GM18951 (cell line): ENCODE measurements at regions not wholly inside any gene's neighbourhood (a gene's known extent, or its start where the extent isn't known, plus 50 kb on each side); places are given as distances from the start of the nearest gene placed in this dataset.
"Not testable (repeated sequence)": the region's sequence is repeated elsewhere in the genome, so short reads cannot be mapped to it uniquely, and the experiment has no call there.

Source experiments
- POLR2A ChIP-seq: IDR thresholded peaks from 4 replicates; pipeline ENCODE4 v1.6.1; 2011; ENCODE audit warnings: mild to moderate bottlenecking; ENCODE audit not compliant: insufficient read length, insufficient read depth; ENCODE audit errors: extremely low read depth
- in situ Hi-C: fragments of 300-500 bp; cut with MboI; formaldehyde crosslinking; loops from one replicate; pipeline ENCODE4 v1.12.0; 2022; ENCODE audit warnings: low sequenced_read_pairs, mixed read lengths, inconsistent platforms; ENCODE audit not compliant: unreplicated experiment

DNA sequence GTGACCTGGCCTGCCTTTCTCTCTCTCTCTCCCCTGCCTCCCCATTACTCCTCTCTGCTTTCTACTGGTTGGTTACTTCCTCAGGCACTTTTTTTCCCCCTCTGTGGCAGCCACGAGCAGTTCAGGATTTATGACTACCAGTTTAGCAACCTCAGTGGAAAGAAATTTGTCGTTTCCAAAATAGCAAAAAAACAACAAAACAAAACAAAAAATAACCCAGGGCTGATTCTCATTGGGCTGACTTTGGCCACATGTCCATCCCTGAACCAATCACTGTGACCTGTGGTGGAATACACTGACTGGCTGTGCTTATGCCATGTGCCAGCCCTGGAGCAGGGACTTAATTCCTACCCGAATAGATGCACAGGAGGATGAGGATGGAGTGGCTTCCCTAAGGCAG is 137.4 kb downstream of the TFAP2C start:
- in situ Hi-C loops: no loop called here
- TF ChIP-seq POLR2A: no peak

DNA sequence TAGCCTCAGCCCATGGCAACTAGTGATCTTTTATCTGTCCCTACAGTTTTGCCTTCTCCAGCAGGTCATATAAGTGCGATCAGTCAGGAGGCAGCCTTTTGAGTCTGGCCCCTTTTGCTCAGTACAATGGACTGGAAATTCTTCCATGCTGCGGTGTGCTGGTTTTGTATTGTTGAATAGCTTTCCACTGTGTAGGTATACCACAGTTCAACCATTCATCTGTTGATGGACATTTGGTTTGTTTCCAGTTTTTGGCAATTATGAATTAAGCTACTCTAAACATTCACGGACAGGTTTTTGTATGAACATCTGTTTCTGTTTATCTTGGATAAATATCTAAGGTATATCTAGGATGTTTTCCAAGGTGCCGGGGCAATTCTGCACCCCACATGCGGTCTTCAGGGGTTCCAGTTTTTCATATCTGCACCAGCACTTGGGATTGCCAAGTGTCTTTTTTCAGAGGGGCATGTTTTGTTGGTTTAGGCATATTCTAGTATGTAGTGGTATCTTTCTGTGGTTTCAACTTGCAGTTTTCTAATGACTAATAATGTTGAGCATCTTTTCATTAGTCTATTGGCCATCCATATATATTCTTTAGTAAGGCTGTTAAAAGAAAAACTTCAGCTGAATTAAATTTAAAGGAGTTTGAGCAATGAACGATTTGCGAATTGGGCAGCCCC is 141.0 kb downstream of the TFAP2C start:
- in situ Hi-C loops: no loop called here
- TF ChIP-seq POLR2A: no peak

DNA sequence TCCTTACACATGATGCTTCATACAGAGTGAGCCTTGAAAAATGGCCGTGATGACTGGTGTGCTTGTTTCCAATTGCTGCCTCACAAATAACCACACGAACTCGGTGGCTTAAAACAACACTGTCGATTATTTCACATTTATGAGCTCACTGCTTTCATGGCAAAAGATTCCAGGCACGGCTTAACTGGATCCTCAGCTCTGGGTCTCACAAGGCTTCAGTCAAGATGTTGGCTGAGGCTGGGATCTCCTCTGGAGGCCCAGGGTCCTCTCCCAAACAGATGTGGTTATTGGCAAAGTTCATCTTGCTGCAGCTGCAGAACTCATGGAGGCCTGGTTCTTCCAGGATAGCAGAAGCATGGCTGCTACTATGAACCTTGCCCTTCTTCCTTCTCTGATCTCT is 144.6 kb downstream of the TFAP2C start:
- in situ Hi-C loops: no loop called here

DNA sequence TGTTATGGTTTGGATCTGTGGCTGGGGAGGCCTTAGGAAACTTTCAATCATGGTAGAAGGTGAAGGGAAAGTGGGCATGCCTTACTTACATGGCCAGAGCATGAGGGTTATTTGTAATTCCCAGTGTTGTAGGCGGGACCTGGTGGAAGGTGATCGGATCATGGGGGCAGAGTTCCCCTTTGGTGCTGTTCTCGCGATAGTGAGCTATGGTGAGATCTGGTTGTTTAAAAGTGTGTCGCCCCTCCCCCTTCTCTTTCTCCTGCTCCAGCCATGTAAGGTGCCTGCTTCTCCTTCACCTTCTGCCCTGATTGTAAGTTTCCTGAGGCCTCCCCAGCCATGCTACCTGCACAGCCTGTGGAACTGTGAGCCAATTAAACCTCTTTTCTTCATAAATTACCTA is 145.8 kb downstream of the TFAP2C start:
- no peak for TF ChIP-seq POLR2A
- in situ Hi-C loops: no loop called here

More for the DNA sequence above, 144.6 kb downstream of the TFAP2C start:
- TF ChIP-seq POLR2A: no peak

DNA sequence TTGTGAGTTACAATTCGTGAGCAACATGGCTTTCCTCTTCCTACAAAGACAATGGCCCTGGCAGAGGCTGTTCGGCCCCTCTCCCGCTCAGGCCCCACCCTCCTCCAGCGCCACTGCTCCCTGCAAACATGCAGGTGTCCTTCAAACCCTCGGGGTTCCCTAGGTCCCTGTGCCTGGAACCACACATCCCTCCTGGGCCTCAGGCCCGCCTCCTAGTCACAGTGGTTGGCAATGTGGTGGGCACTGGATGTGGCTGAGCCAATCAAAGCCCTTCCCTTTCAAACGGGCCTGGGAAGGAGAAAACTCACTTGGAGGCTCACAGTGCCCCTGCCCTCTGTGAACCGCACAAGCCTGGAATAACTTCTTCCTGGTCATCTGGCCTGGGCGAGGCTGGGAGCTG is 147.2 kb downstream of the TFAP2C start:
- in situ Hi-C loops: no loop called here

DNA sequence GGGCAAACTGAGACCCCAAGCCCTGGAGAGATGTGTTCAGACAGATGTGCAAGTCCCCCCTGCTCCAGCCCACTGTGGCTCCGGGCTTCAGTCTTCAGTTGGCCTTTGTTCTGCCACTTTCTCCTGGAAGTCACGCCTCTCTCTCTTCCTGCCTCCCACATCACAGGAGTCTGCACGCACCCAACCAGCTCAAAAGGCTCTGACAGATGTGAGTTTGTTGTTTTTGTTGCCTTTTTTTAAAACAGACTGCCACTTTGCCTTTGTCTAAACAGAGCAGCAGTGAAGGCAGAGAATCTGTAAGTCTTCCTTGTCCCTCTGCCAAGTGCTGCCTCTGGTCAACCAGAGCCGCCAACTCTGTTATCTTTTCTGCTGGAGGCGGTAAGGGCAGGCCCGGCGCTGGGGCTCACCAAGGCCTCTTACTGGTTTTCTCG is 149.7 kb downstream of the TFAP2C start:
- no peak for TF ChIP-seq POLR2A

More for the DNA sequence above, 147.2 kb downstream of the TFAP2C start:
- no peak for TF ChIP-seq POLR2A

DNA sequence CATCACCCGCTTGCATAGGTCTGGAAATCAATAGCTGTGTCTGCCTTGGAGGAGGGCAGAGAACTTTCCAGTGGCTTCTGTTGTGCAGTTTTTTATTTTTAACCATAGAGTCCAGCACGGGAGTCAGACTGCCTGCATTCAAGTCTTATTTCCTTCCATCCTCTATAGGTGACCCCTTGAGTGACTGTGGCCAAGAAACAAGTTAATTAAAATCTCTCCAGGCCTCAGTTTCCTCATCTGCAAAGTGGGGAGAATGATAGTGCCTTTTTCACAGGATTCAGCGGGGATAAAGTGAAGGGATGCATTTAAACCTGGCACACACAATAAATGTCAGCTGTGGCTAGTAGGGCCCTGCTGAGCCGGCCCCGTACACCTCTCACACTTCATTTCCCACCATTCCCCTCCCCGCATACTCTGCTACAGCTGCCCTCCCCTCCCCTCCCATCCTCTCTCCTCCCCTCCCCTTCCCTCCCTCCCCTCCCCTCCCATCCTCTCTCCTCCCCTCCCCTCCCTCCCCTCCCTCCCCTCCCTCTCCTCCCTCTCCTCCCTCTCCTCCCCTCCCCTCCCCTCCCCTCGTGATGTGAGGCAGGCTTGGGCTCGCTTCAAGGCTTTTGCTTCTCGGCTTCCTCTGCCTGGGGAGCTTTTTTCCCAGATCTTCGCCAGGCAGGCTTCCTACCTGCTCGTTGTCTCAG is 150.5 kb downstream of the TFAP2C start:
- in situ Hi-C loops: no loop called here

More for the DNA sequence above, 149.7 kb downstream of the TFAP2C start:
- in situ Hi-C loops: no loop called here

DNA sequence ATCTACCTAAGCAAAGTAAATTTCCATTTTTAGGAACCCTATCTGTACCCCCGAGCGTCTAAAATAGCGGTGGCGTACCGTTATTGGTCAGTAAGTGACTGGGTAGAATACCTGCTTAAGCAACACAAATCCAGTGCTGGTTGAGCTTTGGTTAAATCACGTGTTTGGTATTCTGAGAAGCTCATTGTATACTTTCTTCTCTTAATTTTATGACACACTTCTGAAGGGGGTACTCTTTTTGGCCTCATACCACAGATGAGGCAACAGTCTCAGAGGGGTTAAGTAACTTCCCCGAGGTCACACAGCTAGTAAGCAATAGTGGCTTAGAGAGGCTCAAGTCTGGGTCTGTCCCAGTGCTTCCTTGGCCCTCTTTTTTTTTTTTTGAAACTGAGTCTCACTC is 151.2 kb downstream of the TFAP2C start:
- in situ Hi-C loops: no loop called here
- TF ChIP-seq POLR2A: no peak

More for the DNA sequence above, 150.5 kb downstream of the TFAP2C start:
- no peak for TF ChIP-seq POLR2A

DNA sequence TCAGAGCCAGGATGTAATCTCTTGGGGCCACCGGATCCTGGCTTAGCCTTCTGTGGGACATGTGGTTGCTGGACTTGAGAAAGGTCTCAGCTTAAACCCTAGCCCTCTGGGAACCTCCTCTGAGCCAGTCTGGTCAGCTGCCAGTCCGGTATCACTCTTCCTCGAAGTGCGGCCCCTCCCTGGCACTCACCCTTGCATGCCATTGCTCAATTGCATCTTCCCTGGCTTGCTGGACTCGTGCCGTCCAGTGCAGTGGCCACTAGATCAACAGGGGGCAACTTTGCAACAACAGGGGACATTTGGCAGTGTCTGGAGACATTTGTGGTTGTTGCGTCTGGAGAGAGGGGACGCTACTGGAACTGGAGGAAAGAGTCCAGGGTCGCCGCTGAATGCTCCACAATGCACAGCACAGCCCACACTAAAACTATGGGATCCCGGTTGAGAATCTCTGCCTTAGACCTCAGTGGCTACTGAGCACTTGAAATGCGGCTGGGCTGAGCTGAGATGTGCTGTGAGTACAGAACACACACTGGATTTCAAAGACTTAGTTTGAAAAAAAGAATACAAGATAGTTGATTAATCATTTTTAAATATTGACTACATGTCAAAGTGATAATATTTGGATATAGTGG is 152.1 kb downstream of the TFAP2C start:
- no peak for TF ChIP-seq POLR2A
- in situ Hi-C loops: no loop called here

DNA sequence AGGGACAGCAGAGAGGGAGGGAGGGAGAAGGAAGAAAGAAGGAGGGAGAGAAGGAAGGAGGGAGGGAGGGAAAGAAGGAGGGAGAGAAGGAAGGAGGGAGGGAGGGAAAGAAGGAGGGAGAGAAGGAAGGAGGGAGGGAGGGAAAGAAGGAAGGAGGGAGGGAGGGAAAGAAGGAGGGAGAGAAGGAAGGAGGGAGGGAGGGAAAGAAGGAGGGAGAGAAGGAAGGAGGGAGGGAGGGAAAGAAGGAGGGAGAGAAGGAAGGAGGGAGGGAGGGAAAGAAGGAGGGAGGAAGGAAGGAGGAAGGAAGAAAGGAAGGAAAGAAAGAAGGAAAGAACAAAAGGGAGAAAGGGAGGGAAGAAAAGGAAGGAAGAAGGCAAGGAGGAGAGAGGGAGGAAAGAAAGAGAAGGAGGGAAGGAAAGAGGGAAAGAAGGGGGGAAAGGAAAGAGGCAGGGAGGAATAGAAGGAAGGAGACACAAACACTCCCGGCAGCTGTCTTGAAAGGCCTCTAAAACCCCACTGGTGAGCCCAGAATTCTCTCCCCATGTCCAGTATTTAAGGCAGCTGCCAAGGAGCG is 153.0 kb downstream of the TFAP2C start:
- in situ Hi-C loops: not testable (repeated sequence)

DNA sequence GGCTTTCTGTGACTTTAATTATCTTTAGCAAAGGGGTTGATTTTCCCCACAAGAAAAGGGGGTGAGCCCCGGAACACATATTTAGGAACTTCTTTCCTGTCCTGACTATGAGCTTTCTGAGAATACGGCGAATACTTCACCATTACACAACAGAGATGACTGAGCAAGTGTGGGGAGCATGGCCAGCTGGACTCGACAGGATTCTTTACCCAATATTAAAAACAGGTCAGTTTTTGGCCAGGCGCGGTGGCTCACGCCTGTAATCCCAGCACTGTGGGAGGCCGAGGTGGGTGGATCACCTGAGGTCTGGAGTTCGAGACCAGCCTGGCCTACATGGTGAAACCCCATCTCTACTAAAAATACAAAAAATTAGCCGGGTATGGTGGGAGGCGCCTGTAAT is 153.7 kb downstream of the TFAP2C start:
- in situ Hi-C loops: not testable (repeated sequence)

DNA sequence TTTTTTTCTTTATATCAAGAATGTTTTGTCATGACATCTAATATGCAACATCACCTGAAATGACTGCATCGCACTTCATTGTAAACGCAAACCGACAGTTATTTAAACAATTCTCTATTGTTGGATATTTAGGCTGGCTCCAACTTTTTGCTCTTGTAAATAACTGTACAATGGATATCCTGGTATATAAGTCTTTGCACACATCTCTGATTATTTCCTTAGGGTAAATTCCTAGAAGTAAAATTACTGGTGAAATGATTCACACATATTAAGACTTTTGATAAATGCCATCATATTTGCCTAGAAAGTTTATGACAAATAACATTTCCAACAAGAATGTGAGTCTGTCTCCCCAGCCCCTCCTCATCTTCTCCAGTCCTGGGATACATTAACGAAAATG is 154.7 kb downstream of the TFAP2C start:
- TF ChIP-seq POLR2A: no peak
- in situ Hi-C loops: no loop called here

DNA sequence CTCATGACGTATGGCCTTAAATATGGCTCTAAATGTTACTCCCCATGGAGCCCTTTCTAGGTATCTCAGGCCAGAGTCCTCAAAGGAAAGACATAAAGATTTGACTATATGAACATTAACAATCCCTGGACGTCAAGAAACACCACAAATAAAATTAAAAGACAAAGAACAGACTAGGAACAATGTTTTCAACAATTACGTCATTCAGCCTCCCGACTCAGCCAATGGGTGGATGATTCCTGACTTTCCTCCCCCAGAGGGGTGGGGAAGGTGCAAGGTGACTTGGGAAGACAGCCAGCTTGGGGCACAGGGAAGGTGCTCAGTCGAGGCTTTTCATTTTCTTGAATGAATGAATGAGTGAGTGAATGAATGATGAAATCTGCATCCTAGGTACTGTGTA is 157.4 kb downstream of the TFAP2C start:
- in situ Hi-C loops: no loop called here
- TF ChIP-seq POLR2A: no peak
